DOHH2 (cell line): ENCODE measurements at regions not wholly inside any gene's neighbourhood (a gene's known extent, or its start where the extent isn't known, plus 50 kb on each side); places are given as distances from the start of the nearest gene placed in this dataset.

Source experiments
- EZH2phosphoT487 ChIP-seq: fragments of 200-600 bp; sonication (generic); IDR thresholded peaks from 2 replicates; pipeline ENCODE4 v1.6.1; 2017; ENCODE audit warnings: borderline replicate concordance, mild to moderate bottlenecking, antibody characterized with exemption, low read length, moderate library complexity, mixed read lengths
- TF ChIP-seq, protein P1 (sequence below): fragments of 200-600 bp; sonication (generic); IDR thresholded peaks from one replicate; pipeline ENCODE4 v1.5.1; 2014; ENCODE audit warnings: antibody characterized with exemption, mild to moderate bottlenecking, low read depth, low read length; ENCODE audit not compliant: poor library complexity, severe bottlenecking

DNA sequence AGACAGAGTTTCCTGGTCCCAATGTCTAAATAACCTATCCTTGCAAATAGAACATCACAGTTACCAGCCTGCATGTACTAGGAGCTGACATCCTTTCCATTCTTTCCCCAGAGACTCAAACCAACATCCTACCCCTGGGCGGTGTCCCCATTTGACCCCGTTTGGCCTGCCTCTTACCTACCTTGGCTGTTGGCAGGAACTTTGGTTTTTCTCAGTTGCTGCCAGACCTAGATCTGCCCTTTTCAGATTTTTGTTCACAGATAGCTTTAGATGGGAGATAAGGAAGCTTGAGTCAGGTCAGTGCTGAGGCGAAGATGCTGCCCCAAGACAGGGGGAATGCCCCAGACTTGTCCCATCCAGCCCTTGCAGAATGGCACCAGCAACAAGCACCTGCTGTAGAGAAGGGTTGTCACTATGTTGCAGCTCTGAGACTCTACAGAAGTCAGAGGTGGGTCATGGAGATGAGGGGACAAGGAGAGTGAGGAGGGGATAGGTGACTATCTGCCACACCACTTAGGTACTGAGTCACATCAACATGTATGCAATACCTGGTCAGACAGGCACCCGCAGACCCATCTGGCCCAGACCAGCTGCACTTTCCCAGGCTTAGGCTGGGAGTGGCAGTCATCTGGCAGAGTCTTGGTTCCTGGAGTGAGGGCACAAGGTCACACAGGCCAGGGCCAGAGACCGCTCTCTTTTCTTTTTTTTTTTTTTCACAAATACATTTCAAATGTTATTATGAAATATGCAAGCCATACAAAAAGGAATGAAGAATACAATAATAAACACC lies 61.5 kb upstream of the POU2AF1 start:
- TF ChIP-seq, protein P1, sequence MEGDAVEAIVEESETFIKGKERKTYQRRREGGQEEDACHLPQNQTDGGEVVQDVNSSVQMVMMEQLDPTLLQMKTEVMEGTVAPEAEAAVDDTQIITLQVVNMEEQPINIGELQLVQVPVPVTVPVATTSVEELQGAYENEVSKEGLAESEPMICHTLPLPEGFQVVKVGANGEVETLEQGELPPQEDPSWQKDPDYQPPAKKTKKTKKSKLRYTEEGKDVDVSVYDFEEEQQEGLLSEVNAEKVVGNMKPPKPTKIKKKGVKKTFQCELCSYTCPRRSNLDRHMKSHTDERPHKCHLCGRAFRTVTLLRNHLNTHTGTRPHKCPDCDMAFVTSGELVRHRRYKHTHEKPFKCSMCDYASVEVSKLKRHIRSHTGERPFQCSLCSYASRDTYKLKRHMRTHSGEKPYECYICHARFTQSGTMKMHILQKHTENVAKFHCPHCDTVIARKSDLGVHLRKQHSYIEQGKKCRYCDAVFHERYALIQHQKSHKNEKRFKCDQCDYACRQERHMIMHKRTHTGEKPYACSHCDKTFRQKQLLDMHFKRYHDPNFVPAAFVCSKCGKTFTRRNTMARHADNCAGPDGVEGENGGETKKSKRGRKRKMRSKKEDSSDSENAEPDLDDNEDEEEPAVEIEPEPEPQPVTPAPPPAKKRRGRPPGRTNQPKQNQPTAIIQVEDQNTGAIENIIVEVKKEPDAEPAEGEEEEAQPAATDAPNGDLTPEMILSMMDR, result no peak
- TF ChIP-seq EZH2phosphoT487, result no peak
